PC-9 (cell line): ENCODE measurements at regions not wholly inside any gene's neighbourhood (a gene's known extent, or its start where the extent isn't known, plus 50 kb on each side); places are given as distances from the start of the nearest gene placed in this dataset.

Source experiments
- BruUV-seq: library from RNA; stranded (reverse); fragments of 400-500 nt; replicated peaks from 2 replicates; lab custom pipeline; 2021; lab: Mats Ljungman, UMichigan
- CTCF ChIA-PET: fragments of 300-600 bp; sonication (Branson Sonifier 250); formaldehyde crosslinking; loops from one replicate; lab custom pipeline; 2022; ENCODE audit warnings: antibody characterized with exemption; lab: Charles Lee
- POLR2A ChIA-PET: fragments of 300-600 bp; sonication (Branson Sonifier 250); formaldehyde crosslinking; loops from one replicate; lab custom pipeline; 2022; ENCODE audit warnings: antibody characterized with exemption; ENCODE audit not compliant: unreplicated experiment; lab: Charles Lee
- DNase-seq, 2 experiments: peaks; one replicate each; pipeline versions ENCODE4 v3.0.0 to v3.0.0-alpha.2; 2015 to 2022; ENCODE audit warnings: mixed read lengths in 1 of 2
- H2AFZ ChIP-seq: fragments of 200-600 bp; sonication (generic); 2 replicates; pipeline ENCODE4 v1.8.1; 2017; ENCODE audit warnings: antibody characterized with exemption
- H3F3A ChIP-seq: fragments of 200-600 bp; sonication (generic); 2 replicates; pipeline ENCODE4 v1.8.1; 2017; ENCODE audit warnings: antibody characterized with exemption, mild to moderate bottlenecking, low read depth; ENCODE audit not compliant: insufficient read depth
- H3K27ac ChIP-seq: fragments of 200-600 bp; sonication (generic); 2 replicates; pipeline ENCODE4 v1.6.1; 2016; ENCODE audit warnings: mixed run types
- H3K27me3 ChIP-seq: fragments of 200-600 bp; sonication (generic); 2 replicates; pipeline ENCODE4 v1.6.1; 2016; ENCODE audit warnings: low read depth, mixed run types; ENCODE audit not compliant: insufficient read depth
- H3K36me3 ChIP-seq: fragments of 200-600 bp; sonication (generic); 2 replicates; pipeline ENCODE4 v1.6.1; 2016; ENCODE audit warnings: low read depth, mixed run types
- H3K4me1 ChIP-seq: fragments of 200-600 bp; sonication (generic); replicated peaks from 2 replicates; pipeline ENCODE4 v1.6.1; 2016; ENCODE audit warnings: mixed run types; ENCODE audit not compliant: insufficient read depth
- H3K4me2 ChIP-seq: fragments of 200-600 bp; sonication (generic); 2 replicates; pipeline ENCODE4 v1.6.1; 2017; ENCODE audit warnings: mixed run types
- H3K4me3 ChIP-seq: fragments of 200-600 bp; sonication (generic); 2 replicates; pipeline ENCODE4 v1.6.1; 2016; ENCODE audit warnings: mixed run types
- H3K79me2 ChIP-seq: fragments of 200-600 bp; sonication (generic); 2 replicates; pipeline ENCODE4 v1.6.1; 2017; ENCODE audit warnings: low read depth, mixed run types
- H3K9me2 ChIP-seq: fragments of 200-600 bp; sonication (generic); 2 replicates; pipeline ENCODE4 v1.8.1; 2017; ENCODE audit warnings: mild to moderate bottlenecking; ENCODE audit not compliant: insufficient read depth
- H3K9me3 ChIP-seq: fragments of 200-600 bp; sonication (generic); 2 replicates; pipeline ENCODE4 v1.8.1; 2016; ENCODE audit warnings: low read depth; ENCODE audit not compliant: insufficient read depth
- H4K20me1 ChIP-seq: fragments of 200-600 bp; sonication (generic); 2 replicates; pipeline ENCODE4 v1.8.1; 2017; ENCODE audit not compliant: insufficient read depth
- CTCF ChIP-seq: fragments of 200-600 bp; sonication (generic); conservative IDR thresholded peaks from 2 replicates; pipeline ENCODE4 v1.6.1; 2017; ENCODE audit warnings: mixed run types, antibody characterized with exemption, mild to moderate bottlenecking, moderate library complexity
- EZH2 ChIP-seq: fragments of 200-600 bp; sonication (generic); IDR thresholded peaks from 2 replicates; pipeline ENCODE4 v1.8.0; 2017; ENCODE audit warnings: antibody characterized with exemption, low read depth
- intact Hi-C: fragments of 100-400 bp; cut with micrococcal nuclease; formaldehyde crosslinking; loops from one replicate; pipeline ENCODE4 v1.10.0; 2022; ENCODE audit not compliant: unreplicated experiment

- no peaks in the 10 kb centered on the region for H4K20me1 ChIP-seq
- no peak overlapping the region for H3K27ac ChIP-seq
- no peaks in the 10 kb centered on the region for H3K36me3 ChIP-seq
- ChIA-PET CTCF (no interaction called here), POLR2A (no interaction called here)
- no peaks in the 10 kb centered on the region for H3K79me2 ChIP-seq
- H3K9me3 ChIP-seq, result no peaks in the 10 kb centered on the region
- no peaks in the 10 kb centered on the region for H3K4me1 ChIP-seq
- H3K4me2 ChIP-seq, result no peak overlapping the region
- no peak for TF ChIP-seq CTCF
- no peak for TF ChIP-seq EZH2
- no peaks in the 10 kb centered on the region for H3K27me3 ChIP-seq
- DNase-seq, result no peak
- intact Hi-C loops, result no loop called here
- no TSS peak for BruUV-seq
- H3F3A ChIP-seq, result no peaks in the 10 kb centered on the region
- H3K9me2 ChIP-seq, result no peaks in the 10 kb centered on the region
- H2AFZ ChIP-seq, result no peak overlapping the region
- H3K4me3 ChIP-seq, result no peak overlapping the region
Measured at GRCh38 chr9:1575939-1576338, 439.2 kb upstream of the SMARCA2 start.

- Histone ChIP-seq H3K27ac (no peak overlapping the region), H3K9me3 (no peaks in the 10 kb centered on the region), H3K27me3 (no peaks in the 10 kb centered on the region), H3F3A (no peaks in the 10 kb centered on the region), H3K4me1 (no peaks in the 10 kb centered on the region), H3K4me2 (no peak overlapping the region), H3K4me3 (no peak overlapping the region), H3K9me2 (no peaks in the 10 kb centered on the region), H2AFZ (no peak overlapping the region), H3K79me2 (no peaks in the 10 kb centered on the region), H3K36me3 (no peaks in the 10 kb centered on the region), H4K20me1 (no peaks in the 10 kb centered on the region)
- DNase-seq, result no peak
- no TSS peak for BruUV-seq
- TF ChIP-seq EZH2 (no peak), CTCF (no peak)
- intact Hi-C loops, result no loop called here
- POLR2A ChIA-PET, result no interaction called here
- CTCF ChIA-PET, result no interaction called here
Measured at GRCh38 chr9:1580215-1580614, 434.9 kb upstream of the SMARCA2 start.

GRCh38 chr9:1581926-1582325 is 433.2 kb upstream of the SMARCA2 start:
- H3K27me3 ChIP-seq, result no peaks in the 10 kb centered on the region
- H3K4me3 ChIP-seq, result no peak overlapping the region
- no peaks in the 10 kb centered on the region for H3K79me2 ChIP-seq
- H4K20me1 ChIP-seq, result no peaks in the 10 kb centered on the region
- ChIA-PET CTCF (no interaction called here), POLR2A (no interaction called here)
- TF ChIP-seq CTCF, result no peak
- TF ChIP-seq EZH2, result no peak
- no peaks in the 10 kb centered on the region for H3K9me3 ChIP-seq
- H3K36me3 ChIP-seq, result no peaks in the 10 kb centered on the region
- H3K27ac ChIP-seq, result no peak overlapping the region
- no peaks in the 10 kb centered on the region for H3K9me2 ChIP-seq
- H3K4me2 ChIP-seq, result no peak overlapping the region
- no peaks in the 10 kb centered on the region for H3K4me1 ChIP-seq
- no peak for DNase-seq
- no peaks in the 10 kb centered on the region for H3F3A ChIP-seq
- BruUV-seq, result no TSS peak
- intact Hi-C loops, result no loop called here
- no peak overlapping the region for H2AFZ ChIP-seq
